HFFc6 (cell line): ENCODE measurements at regions not wholly inside any gene's neighbourhood (a gene's known extent, or its start where the extent isn't known, plus 50 kb on each side); places are given as distances from the start of the nearest gene placed in this dataset.
A peak's percentile ranks its signal among the peaks of the same experiment; 100 is the strongest.
"Not testable (repeated sequence)": the region's sequence is repeated elsewhere in the genome, so short reads cannot be mapped to it uniquely, and the experiment has no call there.

ENCODE experiments used
- DNase-seq: peaks from one replicate; pipeline ENCODE4 v3.0.0-alpha.2; 2018
- H3K27ac Mint-ChIP-seq: 2 replicates; pipeline ENCODE4 v1.8.0; 2020; ENCODE audit warnings: mild to moderate bottlenecking, mixed read lengths
- H3K27me3 Mint-ChIP-seq: 2 replicates; pipeline ENCODE4 v1.8.0; 2021; ENCODE audit warnings: mild to moderate bottlenecking, moderate library complexity, mixed read lengths; ENCODE audit not compliant: insufficient read depth
- H3K36me3 Mint-ChIP-seq: 2 replicates; pipeline ENCODE4 v1.8.0; 2021; ENCODE audit warnings: low read depth, mixed read lengths
- H3K4me1 Mint-ChIP-seq: 2 replicates; pipeline ENCODE4 v1.8.0; 2020; ENCODE audit warnings: low read depth, mixed read lengths
- H3K4me3 Mint-ChIP-seq: 2 replicates; pipeline ENCODE4 v1.8.0; 2020; ENCODE audit warnings: mild to moderate bottlenecking, moderate library complexity, mixed read lengths
- H3K9me3 Mint-ChIP-seq: 2 replicates; pipeline ENCODE4 v1.8.0; 2020; ENCODE audit warnings: mild to moderate bottlenecking, mixed read lengths
- TF ChIP-seq, protein P1 (sequence below): fragments of 200-600 bp; sonication (generic); IDR thresholded peaks from 2 replicates; pipeline ENCODE4 v1.5.0; 2021; ENCODE audit warnings: antibody characterized with exemption, mild to moderate bottlenecking

DNA sequence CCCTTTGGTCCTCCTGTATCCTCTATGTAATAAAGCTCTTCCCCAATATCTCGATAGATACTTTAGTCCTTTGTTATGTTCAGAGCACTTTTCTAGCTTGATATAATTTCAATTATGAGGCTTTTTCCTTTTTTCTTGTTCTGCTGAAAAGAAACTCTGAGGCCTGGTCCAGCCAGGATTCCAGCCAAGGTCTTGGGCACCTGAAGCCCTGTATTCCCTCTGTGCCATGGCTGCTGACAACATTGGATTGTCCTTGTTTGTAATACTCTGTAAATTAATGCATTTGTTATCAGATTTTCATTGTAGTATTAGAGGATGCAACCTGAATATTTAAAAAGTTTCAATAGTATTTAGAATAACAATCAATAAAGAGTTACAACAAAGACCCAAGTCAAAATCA is 67.9 kb upstream of the ADAMTS5 start:
- TF ChIP-seq, protein P1, sequence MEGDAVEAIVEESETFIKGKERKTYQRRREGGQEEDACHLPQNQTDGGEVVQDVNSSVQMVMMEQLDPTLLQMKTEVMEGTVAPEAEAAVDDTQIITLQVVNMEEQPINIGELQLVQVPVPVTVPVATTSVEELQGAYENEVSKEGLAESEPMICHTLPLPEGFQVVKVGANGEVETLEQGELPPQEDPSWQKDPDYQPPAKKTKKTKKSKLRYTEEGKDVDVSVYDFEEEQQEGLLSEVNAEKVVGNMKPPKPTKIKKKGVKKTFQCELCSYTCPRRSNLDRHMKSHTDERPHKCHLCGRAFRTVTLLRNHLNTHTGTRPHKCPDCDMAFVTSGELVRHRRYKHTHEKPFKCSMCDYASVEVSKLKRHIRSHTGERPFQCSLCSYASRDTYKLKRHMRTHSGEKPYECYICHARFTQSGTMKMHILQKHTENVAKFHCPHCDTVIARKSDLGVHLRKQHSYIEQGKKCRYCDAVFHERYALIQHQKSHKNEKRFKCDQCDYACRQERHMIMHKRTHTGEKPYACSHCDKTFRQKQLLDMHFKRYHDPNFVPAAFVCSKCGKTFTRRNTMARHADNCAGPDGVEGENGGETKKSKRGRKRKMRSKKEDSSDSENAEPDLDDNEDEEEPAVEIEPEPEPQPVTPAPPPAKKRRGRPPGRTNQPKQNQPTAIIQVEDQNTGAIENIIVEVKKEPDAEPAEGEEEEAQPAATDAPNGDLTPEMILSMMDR, result no peak
- no peaks in the 10 kb centered on the region for H3K36me3 Mint-ChIP-seq
- H3K9me3 Mint-ChIP-seq, result no peaks in the 10 kb centered on the region
- no peaks in the 10 kb centered on the region; the same call in none of the 2 replicates for H3K27me3 Mint-ChIP-seq
- no peak overlapping the region for H3K4me3 Mint-ChIP-seq
- no peak for DNase-seq
- H3K4me1 Mint-ChIP-seq, result no peaks in the 10 kb centered on the region
- no peak overlapping the region for H3K27ac Mint-ChIP-seq

GRCh38 chr21:27033471-27033870 is 66.6 kb upstream of the ADAMTS5 start:
- Mint-ChIP-seq H3K4me3 (no peak overlapping the region), H3K4me1 (no peaks in the 10 kb centered on the region), H3K27me3 (no peaks in the 10 kb centered on the region; the same call in 1 of the 2 replicates), H3K27ac (no peak overlapping the region), H3K36me3 (no peaks in the 10 kb centered on the region), H3K9me3 (no peaks in the 10 kb centered on the region)
- TF ChIP-seq, protein P1, result no peak
- DNase-seq, result no peak

- no peaks in the 10 kb centered on the region for H3K36me3 Mint-ChIP-seq
- TF ChIP-seq, protein P1, result no peak
- no peak overlapping the region for H3K4me3 Mint-ChIP-seq
- H3K4me1 Mint-ChIP-seq, result peaks cover 36% of the 10 kb centered on the region
- no peak for DNase-seq
- H3K9me3 Mint-ChIP-seq, result no peaks in the 10 kb centered on the region
- H3K27me3 Mint-ChIP-seq, result no peaks in the 10 kb centered on the region
- no peak overlapping the region; the same call in 1 of the 2 replicates for H3K27ac Mint-ChIP-seq
These were observed 59.6 kb upstream of the ADAMTS5 start for GRCh38 chr21:27026501-27026900.

DNA sequence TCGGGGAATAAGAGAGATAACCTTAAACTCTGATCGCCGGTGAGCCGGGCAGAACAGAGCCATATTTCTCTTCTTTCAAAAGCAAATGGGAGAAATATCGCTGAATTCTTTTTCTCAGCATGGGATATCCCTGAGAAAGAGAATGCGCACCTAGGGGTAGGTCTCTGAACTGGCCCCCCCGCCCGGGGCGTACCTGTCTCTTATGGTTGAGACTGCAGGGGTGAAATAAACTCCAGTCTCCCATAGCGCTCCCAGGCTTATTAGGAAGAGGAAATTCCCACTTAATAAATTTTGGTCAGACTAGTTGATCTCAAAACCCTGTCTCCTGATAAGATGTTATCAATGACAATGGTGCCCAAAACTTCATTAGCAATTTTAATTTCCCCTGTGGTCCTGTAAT is 58.8 kb upstream of the ADAMTS5 start:
- peaks cover 36% of the 10 kb centered on the region for H3K4me1 Mint-ChIP-seq
- not testable (repeated sequence) for H3K27me3 Mint-ChIP-seq, H3K9me3 Mint-ChIP-seq, DNase-seq, H3K27ac Mint-ChIP-seq, H3K4me3 Mint-ChIP-seq, H3K36me3 Mint-ChIP-seq

GRCh38 chr21:27024971-27025370 is 58.1 kb upstream of the ADAMTS5 start:
- Mint-ChIP-seq H3K9me3 (no peaks in the 10 kb centered on the region), H3K36me3 (no peaks in the 10 kb centered on the region), H3K27me3 (no peaks in the 10 kb centered on the region), H3K4me3 (no peak overlapping the region), H3K4me1 (peaks cover 36% of the 10 kb centered on the region), H3K27ac (peak overlapping the region; percentile 40; the same call in 1 of the 2 replicates)
- TF ChIP-seq, protein P1, result no peak
- no peak for DNase-seq

DNA sequence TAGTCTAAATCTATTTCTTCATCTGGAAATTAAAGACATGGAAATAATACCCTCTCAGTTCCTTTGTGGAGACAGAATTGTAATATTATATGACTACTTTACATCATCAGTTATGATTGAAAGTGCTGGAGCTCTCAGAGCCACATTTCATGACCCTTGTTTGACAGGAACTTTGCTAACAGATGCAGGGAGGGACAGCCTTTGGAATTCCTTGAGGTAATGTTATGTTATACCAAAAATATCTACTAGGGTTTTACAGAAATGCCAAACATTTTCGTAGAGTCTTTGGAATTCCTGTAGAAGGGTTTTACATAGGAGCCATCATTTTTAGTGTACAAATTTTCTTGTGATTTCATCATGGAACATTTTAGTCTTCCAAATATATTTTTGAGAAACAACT is 57.4 kb upstream of the ADAMTS5 start:
- TF ChIP-seq, protein P1, result no peak
- peak; percentile 30 for DNase-seq
- H3K4me1 Mint-ChIP-seq, result peaks cover 36% of the 10 kb centered on the region
- H3K27me3 Mint-ChIP-seq, result no peaks in the 10 kb centered on the region
- H3K4me3 Mint-ChIP-seq, result no peak overlapping the region
- no peaks in the 10 kb centered on the region for H3K36me3 Mint-ChIP-seq
- H3K27ac Mint-ChIP-seq, result no peak overlapping the region; the same call in 1 of the 2 replicates
- no peaks in the 10 kb centered on the region for H3K9me3 Mint-ChIP-seq
